HTR-8/SVneo (cell line): ENCODE measurements at regions not wholly inside any gene's neighbourhood (a gene's known extent, or its start where the extent isn't known, plus 50 kb on each side); places are given as distances from the start of the nearest gene placed in this dataset.
"Not testable (repeated sequence)": the region's sequence is repeated elsewhere in the genome, so short reads cannot be mapped to it uniquely, and the experiment has no call there.

ENCODE experiments used
- DNase-seq: peaks from one replicate; pipeline ENCODE4 v3.0.0; 2011; ENCODE audit warnings: low spot score, mixed read lengths; ENCODE audit not compliant: insufficient read length
- FAIRE-seq: peaks from 2 replicates; lab custom pipeline; 2011; peaks lifted over from hg19 to GRCh38; lab: Jason Lieb, UNC

GRCh38 chr16:66042341-66042740, 324.1 kb upstream of the CDH5 start:
- DNase-seq = no peak
- FAIRE-seq = no peak

DNA sequence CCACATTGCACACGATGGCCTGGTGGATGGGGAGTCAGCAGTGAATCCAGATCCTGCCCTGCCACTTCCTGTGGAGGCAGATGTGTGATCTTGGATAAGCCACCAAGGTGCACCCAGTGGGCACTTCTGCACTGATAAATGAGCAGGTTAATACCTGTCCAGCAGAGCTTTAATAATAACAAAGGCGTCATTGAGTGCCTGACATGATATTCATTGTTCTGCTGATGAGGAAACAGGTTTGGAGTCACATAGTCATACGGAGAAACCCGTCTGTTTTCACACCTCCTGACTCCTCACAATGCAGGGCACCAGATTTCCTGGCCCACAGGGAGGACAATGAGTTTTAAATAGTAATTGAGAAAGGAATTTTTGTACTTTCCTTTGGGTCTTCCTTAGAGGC, 324.6 kb upstream of the CDH5 start:
- DNase-seq (no peak), FAIRE-seq (no peak)

DNA sequence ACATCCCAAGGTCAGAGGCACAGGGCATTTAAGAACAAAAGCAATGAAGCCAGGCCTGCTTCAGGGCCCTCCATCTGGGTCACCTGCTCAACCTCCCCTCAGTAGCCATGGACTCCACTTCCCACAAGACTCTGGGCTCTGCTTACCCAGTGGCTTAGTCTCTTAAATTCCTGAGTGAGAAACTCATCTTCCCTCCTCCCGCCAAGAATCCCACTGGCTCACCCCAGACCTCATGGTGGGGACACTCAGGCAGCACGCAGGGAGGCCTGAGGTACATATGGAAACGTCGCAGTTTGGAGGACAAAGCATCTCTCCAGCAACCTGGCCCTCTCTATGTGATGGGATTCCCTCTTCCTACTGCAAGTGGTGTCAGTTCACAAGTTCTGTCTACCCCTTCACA, 326.7 kb upstream of the CDH5 start:
- FAIRE-seq (no peak), DNase-seq (no peak)

GRCh38 chr16:66036793-66037715, 329.4 kb upstream of the CDH5 start:
- DNase-seq = no peak
- no peak for FAIRE-seq

DNA sequence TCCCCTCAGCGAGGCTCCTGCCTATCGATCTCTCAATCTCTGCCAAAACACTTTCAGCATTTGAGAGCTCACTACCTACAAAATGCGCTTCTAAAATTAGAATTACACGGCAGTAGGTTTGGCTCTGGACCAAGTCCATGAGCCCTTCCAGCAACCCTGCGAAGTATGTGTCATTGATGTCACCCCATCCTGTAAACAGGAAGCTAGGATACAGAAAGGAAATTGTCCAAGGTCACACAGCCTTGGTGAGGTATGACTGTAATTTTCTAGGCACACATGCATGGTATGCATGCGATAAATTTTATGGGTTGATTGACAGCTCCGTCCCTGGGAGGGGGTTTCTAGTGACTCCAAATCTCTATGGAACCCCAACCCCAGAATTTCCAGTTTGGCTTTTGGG, 330.3 kb upstream of the CDH5 start:
- no peak for DNase-seq
- no peak for FAIRE-seq

- no peak for FAIRE-seq
- DNase-seq = no peak
Measured at GRCh38 chr16:66035096-66035495, 331.4 kb upstream of the CDH5 start.

GRCh38 chr16:66032841-66033240, 333.6 kb upstream of the CDH5 start:
- DNase-seq (no peak), FAIRE-seq (no peak)

GRCh38 chr16:66030036-66030435, 336.5 kb upstream of the CDH5 start:
- FAIRE-seq = no peak
- no peak for DNase-seq

GRCh38 chr16:66028510-66029216, 337.8 kb upstream of the CDH5 start:
- FAIRE-seq (peak; percentile 71), DNase-seq (peak; percentile 38)

DNA sequence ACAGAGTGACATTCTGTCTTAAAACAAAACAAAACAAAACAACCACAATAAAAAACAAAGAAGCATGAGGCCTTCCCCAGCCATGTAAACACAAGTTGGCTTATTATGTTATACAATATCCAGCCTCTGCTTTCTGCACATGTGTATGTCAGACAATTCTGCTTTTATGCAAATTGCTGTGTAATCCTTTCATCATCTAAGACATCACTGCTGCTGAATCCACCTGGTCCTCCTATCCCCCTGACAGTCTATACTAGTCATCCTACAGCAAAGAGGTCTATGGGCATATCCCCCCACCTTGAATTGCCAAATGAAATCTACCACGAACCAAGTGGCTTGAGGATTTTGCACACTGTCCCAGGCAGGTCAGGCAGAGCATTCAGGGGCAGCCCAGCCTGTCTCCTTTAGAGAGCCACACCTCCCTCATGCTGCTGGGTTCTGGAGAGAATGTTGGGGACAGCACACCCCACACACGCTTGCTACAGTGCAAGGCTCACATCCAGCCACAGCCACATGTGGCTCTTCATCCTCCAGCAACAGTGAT, 339.6 kb upstream of the CDH5 start:
- FAIRE-seq (no peak), DNase-seq (no peak)

DNA sequence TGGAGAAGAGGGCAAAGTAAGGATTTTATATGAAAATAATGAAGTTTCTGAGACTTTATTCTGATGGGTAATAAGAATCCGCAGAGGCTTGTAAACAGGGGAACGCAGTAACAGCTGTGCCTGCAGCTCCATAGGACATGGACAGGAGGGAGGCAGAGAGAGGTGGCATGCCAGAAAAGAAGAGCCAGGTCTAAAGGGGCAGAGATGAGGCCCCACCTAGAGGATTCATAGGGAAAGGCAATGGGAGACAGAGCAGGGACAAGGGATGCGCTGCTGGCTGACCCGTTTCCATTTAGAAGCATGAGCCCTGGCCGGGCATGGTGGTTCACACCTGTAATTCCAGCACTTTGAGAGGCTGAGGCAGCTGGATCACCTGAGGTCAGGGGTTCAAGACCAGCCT, 340.3 kb upstream of the CDH5 start:
- FAIRE-seq = no peak

GRCh38 chr16:66025751-66026150, 340.7 kb upstream of the CDH5 start:
- FAIRE-seq = no peak
- no peak for DNase-seq

More for the DNA sequence above, 340.3 kb upstream of the CDH5 start:
- peak; percentile 25 for DNase-seq

DNA sequence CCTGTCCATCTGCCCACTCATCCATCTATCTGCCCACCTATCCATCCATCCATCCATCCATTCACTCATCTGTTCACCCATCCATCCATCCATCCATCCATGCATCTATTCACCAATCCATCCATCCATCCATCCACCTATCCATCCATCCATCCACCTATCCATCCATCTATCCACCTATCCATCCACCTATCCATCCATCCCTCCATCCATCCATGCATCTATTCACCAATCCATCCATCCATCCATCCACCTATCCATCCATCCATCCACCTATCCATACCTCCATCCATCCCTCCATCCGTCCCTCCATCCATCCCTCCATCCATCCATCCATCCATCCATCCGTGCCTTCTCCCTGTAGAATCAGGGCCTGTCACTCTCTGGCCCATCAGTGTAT, 341.9 kb upstream of the CDH5 start:
- not testable (repeated sequence) for DNase-seq
- peak; percentile 68 for FAIRE-seq

DNA sequence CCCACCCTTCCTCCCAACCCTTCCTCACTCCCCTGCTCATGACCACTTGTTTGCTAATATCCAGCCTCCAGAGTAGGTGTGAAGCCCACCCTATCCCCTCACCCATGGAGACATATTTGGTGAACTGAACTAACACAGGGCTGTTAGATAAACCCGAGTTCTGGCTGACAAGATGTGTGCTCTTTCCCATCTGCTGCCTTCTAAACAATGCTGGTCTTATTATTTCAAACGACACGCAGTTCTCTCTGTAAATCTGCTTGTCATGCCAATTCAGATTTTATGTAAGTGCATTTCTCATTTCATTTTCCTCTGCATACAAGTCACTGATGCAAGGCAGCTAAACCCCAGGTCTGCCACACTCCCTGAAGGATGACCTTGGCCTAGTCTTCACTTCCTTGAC, 343.0 kb upstream of the CDH5 start:
- no peak for DNase-seq
- FAIRE-seq = no peak

DNA sequence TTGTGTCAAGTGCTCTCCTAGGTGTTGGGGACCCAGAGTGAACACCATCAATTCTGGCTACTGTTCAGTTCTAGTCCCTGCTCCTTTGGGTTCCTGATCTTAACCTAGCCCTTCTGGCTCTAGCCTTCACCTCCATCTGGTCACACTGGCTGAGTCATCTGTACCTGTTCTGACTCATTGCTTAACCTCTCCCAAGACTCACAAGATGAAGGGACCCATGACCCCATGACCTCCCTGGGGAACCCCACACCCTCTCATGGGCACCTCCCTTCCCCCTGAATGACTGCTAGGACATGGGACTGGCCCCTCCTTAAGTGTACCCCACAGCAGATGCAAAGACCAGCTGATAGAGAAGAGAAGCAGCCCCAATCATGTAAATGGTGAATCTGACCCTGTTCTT, 345.8 kb upstream of the CDH5 start:
- peak; percentile 44 for DNase-seq
- FAIRE-seq = peak; percentile 85

GRCh38 chr16:66020046-66020445, 346.4 kb upstream of the CDH5 start:
- DNase-seq (peak; percentile 47), FAIRE-seq (peak; percentile 79)

- FAIRE-seq, DNase-seq: not testable (repeated sequence)
Measured at GRCh38 chr16:66019502-66019901, 347.0 kb upstream of the CDH5 start.

DNA sequence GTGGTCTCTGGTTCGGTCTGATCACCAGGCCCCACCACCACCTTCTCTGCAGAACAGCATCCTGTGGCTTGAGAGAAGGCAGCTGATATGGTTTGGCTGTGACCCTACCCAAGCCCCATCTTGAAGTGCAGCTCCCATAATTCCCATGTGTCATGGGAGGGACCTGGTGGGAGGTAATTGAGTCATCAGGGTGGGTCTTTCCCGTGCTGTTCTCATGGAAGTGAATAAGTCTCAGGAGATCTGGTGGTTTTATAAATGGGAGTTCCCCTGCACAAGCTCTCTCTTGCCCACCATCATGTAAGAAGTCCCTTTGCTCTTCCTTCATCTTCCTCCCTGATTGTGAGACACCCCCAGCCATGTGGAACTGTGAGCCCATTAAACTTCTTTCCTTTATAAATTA, 352.3 kb upstream of the CDH5 start:
- FAIRE-seq = no peak
- DNase-seq = no peak

- no peak for FAIRE-seq
Measured at GRCh38 chr16:66013486-66013885, 353.0 kb upstream of the CDH5 start.

DNA sequence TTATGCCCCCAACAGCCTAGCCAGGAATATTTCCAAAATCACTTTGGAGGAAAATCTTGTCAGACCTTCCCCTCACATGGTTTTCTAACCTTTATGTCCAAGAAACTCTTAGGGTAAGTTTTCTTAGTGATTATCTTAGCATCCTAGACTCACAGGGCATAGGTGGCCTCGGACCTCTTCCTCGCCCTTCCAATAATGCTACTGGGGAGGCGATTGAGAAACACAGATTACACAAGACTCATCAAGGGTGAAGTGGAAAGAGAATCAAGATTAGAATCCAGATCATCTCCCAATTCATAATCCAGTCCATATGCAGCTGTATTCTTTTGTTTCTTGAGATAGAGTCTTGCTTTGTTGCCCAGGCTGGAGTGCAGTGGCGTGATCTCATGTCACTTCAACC, 358.4 kb upstream of the CDH5 start:
- FAIRE-seq = no peak
- DNase-seq = no peak

More at GRCh38 chr16:66013486-66013885, 353.0 kb upstream of the CDH5 start:
- no peak for DNase-seq

DNA sequence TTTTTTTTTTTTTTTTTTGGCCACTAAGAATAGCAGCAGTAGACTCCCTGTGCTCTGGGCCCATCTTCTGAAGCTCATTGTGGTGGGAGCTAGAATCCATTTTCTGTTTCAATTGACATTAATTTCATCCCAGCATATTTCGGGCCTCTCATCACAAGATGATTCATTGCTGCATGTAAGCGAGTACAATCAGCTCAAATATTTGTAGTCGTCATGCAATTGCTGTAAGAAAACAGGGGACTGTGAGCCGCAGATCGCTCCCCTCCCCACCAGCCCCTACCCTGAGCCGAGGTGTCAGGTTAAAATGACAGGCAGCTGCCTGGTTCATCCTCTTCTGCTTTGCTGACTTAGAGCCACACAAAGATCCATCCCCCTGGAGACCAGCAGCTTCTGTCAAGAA, 358.8 kb upstream of the CDH5 start:
- DNase-seq = peak; percentile 69
- peak; percentile 57 for FAIRE-seq
